CMK (cell line): ENCODE measurements at regions not wholly inside any gene's neighbourhood (a gene's known extent, or its start where the extent isn't known, plus 50 kb on each side); places are given as distances from the start of the nearest gene placed in this dataset.
"Not testable (repeated sequence)": the region's sequence is repeated elsewhere in the genome, so short reads cannot be mapped to it uniquely, and the experiment has no call there.

Experiments
- DNase-seq: peaks from one replicate; pipeline ENCODE4 v3.0.0-alpha.2; 2010; ENCODE audit warnings: low read depth

DNA sequence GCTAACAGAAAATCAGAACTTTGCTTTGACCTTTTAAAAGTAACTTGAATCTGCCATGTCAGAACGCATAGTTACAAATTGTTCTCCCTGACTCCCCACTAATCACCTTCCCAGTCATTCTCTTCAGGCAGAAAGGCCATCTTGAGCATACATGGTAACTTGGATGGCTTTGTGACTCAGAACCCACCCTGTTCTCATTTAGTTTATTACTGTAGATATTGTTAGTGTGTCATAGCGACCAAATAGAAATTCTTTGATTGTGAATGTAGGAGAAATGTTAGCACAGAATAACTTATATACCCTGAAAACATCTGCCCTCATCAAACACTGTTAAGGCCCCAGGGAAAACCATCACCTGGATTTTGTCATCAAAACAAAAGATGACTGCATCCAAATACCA, 382.0 kb downstream of the MAGEB5 start:
- no peak for DNase-seq

DNA sequence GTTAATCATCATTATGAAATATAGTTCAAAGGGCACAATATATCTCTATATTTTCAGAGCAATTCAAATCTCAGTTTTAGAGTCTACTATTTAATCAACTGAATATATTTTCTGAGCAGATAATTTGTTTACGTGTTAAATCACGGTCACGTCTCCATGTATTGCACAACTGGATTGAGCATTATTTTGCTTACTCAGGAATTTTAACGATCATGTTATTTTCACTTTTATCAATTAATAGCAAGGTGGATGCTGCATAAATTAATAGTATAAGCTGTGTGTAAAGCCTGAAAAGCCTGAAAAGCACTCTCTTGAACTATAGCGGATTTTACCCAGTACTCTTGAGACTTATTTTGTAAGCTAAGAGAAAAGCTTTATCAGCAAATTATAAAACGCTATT, 374.9 kb downstream of the MAGEB5 start:
- DNase-seq, result no peak

DNA sequence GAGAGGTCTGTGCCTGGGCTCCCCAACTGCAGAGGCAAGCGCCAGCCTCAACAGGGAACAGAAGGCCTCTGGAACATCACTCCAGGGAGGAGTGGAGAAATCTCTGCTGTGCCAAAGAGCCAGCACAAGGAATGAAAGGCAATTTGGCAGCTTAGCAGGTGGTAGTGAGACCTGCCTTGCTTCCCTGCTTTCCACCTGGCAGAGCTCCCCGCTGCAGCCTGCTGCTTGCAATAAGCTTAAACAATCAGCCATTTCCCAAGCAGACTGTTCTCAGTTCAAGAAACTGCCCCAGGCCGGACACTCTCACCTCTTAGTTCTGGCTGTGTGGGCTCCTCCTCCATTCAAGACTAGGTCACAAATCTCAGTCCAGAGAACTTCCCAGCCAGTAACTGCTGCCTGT, 370.6 kb downstream of the MAGEB5 start:
- no peak for DNase-seq

DNA sequence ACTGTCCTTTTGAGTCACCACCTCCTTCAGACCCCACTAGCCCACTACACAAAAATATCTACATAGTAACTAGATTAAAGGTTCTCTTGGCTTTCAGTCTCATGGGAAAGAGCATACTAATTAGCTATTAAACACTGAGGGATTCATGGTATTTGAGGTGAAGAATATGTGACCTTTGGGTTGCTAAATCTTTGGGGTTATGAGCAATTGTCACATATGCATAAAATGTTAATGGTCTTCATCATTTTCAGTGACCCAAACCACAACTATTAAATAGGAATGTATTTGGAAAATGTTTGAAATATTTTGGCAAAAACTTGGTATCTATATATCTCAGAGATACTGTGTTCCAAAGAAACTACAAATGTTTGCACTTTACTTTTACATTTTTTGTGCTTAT, 365.1 kb downstream of the MAGEB5 start:
- no peak for DNase-seq

DNA sequence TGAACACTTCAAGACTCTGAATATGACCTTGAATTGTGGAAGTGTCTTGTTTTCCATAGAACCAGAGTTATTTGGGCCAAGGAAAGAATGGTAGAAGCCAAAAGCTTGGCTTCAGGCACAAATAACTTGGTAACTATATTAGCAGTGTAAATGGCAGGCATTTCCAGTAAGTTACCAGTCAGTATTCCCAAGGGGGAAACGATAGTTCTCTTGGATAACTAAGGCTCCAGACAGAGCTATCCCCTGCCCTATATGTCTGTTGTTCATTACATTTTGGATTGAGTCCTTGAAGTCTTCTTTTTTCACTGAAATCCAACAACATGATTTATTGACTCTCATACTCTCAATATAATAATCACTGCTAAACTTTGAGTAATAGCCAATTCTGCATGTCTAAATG, 364.1 kb downstream of the MAGEB5 start:
- DNase-seq, result no peak

DNA sequence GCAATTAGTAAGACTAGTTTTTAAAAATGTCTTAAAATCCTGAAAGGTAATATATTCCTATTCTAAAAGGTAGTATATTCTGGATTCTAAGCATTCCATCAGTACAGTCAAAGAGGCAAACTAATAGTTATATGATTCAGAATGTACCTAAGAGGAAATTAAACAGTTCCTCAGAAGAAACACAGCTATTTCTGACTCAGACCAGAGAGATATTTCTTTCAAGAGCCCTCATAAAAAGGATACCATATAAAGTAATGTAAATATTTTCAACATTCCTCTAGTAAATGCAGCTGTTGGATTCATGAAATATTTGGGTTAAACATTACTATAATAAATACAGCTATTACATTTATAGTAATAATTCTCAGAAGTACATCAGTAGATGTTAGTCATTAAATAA, 358.3 kb downstream of the MAGEB5 start:
- DNase-seq, result no peak

DNA sequence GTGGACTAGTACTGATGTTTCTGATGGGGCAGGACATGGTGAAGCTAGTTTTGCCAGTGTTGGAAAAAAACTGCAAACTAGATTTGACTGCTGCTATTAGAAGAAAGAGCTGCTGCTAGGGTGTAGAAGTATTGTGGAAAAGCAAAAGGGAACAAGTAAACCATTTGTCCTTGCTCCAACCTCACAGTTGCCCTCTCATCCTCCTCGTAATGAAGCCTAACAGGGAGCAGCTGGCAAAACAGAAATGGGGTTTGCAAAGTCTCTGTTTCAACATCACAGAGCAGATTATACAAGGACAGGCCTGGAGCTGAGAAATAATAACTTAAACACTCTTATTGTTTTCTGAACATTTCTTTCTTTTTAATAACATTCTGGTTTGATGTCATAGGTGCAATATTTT, 346.2 kb downstream of the MAGEB5 start:
- DNase-seq, result no peak

DNA sequence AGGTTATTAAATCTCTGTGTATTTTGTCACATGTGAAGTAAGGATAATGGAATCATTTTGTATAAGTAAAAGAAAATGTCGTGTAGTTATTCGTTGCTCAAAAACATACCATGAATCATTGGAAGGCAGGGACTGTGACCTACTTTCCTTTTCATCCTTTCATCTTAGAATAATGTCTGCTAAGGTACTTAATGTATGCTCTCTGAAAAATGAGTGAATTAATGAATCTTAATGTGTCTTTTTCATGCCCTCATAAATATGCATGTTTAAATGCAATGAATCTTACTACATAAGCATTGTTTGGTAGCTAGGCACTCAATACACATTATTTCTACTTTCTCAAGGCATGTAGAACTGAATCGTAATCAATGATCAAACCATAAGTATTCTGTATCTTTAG, 343.9 kb downstream of the MAGEB5 start:
- no peak for DNase-seq

DNA sequence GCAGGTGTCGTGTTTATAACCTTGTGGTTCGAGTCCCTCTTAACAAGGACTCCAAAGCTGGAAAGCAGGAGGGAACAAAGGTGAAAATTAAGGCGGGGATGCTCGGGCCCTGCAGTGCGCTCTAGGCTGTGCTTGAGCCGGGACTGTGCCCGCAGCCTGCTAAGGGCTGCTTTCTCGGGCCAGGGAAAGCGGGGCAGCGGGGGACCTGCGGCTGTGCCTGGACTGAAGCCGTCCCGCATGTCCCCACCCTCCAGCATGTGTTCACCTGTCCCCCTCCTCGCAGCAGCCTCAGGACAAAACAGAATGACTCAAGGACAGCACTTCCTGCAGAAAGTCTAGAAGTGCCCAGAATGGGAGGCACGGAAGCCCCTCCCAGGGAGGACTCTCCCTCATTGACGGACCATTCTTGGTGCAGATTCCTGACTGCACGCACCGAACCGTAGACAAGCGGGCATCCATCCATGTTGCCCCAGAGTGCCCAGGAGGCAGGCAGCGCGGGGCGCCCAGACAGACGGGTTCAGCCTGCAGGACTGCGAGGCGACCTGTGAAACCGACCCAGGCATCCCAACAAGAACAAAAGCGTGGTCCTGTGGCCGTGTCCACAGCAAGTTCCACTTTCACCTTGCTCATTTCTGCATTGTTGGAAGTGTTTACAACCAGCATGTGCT, 342.9 kb downstream of the MAGEB5 start:
- DNase-seq, result no peak

DNA sequence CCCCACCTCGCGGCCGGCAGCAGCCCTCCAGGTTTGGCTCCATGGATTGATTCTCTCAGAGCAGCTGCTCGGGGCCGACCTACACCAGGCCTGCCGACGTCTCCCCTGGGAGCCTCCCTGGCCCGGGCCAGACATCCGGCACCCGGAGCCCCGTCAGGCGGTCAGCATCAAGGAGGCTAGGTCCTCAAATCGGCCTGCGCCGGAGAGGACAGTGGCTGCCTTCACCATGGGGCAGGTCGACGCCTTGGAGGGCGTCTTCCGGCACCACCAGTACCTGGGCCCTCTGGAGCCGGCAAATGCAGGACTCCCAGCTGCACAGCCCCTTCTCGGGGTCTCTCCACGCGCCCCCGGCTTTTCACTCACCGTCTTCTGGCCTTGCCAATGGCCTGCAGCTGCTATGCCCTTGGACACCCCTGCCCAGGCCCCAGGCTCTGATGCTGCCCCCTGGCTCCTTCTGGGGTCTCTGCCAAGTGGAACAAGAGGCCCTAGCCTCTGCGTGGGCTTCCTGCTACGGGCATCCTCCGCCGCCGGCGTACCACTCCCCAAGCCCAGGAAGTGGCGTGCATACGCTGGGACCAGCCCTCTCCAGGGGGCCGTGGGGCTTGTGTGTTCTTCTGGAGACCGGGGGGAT, 341.8 kb downstream of the MAGEB5 start:
- no peak for DNase-seq

DNA sequence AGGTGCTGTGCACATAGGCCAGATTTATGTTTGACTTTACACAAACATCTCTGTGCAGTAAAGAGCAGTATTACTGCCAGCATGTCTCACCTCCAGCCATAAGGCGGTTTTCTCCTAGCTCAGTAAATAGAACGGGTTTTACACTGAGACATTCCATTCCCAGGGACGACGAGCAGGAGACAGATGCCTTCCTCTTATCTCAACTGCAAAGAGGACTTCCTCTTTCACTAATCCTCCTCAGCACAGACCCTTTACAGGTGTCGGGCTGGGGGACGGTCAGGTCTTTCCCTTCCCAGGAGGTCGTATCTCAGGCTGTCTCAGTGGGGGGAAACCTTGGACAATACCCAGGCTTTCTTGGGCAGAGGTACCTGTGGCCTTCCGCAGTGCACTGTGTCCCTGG, 309.8 kb downstream of the MAGEB5 start:
- DNase-seq, result not testable (repeated sequence)

DNA sequence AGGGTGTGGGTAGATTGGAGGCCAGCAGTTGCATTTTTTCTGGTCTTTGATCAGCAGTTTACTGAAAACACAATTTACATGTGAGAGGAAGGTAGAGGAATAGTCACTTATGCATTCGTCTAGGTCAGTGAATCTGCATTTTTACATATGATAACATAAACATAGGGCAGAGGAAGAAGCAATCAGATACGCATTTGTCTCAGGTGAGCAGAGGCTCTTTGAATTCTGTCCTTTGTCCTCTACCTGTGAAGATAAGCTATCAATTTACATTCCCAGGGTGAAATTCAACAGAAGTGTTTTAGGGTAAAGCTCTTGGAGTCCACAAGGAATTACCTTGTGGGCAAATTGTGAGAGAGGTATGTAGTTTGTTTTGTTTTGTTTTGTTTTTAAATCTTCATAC, 306.5 kb downstream of the MAGEB5 start:
- no peak for DNase-seq

DNA sequence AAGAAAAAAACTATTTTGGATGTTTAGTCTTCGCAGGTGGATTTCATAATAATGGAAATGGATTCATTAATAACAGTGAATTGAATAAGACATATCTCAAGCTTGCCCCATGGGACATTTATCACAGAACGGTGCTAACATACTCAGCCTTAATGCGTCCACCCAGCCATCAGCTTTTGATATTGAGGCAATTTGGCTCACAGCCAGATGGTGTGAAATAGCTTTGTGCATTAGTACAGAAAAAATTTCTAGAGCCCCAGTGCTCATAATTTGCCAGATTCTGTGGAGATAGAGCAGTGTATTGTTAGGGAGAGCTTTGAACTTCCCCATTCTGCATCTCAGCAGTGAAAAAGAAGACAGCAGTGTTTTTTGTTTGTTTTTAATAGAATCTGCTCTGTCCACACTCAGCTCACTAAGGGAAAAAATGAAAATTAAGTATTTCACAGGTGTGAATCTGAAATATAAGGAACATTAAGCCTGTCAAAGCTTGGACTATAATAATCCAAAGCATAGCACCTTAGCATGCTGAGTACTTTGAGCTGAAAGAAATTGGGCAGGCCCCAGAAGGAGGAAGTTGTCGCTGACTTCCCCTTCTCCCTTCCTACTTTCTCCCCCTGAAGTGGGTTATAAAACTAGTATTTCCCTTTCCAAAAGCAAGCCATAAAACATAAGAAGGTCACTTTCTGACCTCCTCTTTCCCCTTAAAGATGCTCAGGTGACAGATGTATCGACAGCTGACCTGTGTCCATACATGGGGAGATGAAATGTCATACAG, 295.8 kb downstream of the MAGEB5 start:
- no peak for DNase-seq

DNA sequence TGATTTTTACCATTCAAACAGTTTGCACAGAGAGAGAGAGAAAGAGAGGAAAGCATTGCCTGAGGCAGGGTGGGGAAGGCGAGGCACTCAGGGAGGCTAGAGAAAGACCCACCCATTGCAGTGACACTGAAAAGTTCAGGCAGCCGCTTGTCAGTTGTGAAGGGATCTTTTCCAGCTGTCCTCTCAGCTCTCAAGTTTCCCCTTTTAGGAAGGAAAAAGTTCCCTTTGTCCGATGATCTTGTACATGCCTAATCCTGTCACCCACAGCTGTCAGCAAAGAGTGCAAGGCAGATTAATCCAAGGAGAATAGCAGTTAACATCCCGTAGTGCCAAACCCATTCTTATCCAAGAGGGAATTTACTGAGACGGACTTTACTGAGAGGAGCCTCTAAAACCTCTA, 255.0 kb downstream of the MAGEB5 start:
- DNase-seq, result no peak

DNA sequence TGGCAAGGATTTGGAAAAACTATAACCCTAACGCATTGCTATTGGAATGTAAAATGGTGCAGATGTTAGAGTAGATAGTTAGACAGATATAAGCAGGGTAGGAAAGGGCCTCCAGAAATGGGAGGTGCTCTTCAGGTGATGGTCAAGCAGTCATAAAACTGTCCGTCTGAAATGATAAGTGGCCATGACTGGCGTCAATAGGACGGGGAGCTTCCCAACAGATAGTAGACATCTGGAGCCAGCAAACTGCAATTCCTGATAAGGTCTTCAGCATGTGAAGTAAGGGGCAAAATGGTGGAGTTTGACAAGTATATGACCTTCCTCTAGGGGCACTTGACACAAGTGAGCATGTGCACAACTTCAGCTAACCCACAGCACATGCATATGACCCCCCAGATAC, 250.4 kb downstream of the MAGEB5 start:
- DNase-seq, result no peak

DNA sequence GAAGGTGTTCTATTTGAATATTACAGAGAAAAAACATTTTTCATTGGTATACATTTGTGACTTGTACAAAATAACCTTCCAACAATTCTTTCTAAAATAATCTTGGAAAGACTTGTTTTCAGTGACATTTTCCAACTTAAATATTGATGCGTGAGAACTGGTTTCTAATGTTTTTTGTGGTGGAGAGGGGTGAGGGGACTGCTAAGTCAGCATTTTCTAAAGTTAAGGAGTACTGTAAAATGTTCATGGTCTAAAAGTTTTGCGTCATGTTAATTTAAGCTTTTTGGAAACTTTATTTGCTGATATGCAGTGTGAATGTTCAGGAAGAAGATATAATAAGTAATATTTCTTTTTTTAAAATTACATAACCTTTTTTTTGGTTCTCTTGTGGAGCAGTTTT, 229.3 kb downstream of the MAGEB5 start:
- DNase-seq, result no peak

DNA sequence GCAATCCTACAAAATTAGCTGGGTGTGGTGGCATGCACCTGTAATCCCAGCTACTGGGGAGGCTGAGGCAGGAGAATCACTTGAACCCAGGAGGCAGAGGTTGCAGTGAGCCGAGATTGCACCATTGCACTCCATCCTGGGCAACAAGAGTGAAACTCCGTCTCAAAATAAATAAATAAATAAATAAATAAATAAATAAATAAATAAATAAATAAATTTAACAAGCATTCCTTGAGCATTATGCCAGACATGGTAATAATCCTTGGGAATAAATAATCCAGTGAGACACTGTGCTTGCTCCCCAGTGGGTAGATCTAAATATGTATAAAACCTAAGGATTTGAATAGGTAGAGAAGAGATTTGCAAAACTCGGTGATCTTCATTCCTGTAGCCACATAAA, 228.4 kb downstream of the MAGEB5 start:
- not testable (repeated sequence) for DNase-seq

DNA sequence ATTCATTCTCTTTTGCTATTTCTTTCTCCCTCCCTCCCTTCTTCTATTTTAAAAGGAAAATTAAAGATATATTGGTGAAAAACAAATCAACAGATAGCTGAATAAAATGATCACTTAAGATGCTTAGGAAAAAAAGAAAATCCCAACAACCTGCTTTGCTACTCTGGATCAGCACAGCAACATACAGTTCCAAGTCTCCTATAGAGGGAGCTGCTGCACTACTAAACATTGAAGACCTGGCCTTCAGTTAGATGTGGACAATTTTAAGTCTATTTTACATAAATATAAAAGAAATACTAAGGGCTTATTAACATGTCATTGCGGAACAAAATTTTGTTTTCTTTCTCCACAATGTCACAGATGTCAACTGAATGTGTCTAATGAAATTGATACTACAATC, 226.4 kb downstream of the MAGEB5 start:
- DNase-seq, result no peak

DNA sequence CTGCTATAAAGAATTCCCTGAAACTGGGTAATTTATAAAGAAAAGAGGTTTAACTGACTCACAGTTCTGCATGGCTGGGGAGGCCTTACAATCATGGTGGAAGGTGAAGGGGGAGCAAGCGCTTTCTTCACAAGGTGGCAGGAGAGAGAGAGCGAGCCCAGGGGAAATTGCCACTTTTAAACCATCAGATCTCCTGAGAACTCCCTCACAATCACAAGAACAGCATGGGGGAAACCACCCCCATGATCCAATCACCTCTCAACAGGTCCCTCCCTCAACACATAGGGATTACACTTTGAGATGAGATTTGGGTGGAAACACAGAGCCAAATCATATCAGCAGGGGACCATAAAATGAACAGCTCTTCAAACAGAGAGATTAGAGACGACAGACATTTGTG, 198.6 kb downstream of the MAGEB5 start:
- no peak for DNase-seq

DNA sequence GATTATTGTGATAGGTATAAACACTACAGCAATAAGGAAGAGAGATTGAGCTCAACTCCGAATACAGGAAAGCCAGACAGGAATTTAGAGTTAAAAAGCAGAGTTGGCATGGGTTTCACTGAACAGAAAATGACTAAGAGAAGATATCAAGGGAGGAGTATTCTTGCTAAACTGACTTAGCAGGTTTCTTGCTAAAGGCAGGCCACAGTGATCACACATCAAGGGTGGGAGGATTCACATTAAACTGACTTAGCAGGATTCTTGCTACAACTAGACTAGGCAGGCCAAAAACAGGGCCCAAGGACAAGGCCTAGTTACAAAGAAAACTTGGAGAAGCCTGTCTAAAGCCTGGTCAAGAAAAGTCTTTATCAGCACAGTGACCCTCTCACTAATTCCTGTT, 195.1 kb downstream of the MAGEB5 start:
- DNase-seq, result no peak

DNA sequence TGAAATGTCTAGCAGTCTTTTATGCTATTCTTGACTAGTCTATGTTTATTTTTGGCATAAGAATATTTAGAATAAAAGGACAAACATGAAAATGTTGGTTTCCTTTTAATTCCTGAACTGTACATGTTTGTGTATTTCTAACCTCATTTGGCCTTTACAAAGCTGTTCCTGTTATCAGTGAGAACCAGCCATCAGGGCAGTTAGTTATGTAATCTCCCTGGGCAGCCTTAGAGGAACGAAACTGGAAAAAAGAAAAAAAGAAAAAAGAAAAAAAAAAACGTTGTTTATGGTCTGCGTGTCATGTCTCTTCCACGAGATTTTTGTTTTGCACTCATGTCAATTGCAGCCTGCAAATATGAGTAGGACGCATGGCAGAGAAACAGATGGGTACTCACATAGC, 193.7 kb downstream of the MAGEB5 start:
- peak; percentile 31 for DNase-seq

DNA sequence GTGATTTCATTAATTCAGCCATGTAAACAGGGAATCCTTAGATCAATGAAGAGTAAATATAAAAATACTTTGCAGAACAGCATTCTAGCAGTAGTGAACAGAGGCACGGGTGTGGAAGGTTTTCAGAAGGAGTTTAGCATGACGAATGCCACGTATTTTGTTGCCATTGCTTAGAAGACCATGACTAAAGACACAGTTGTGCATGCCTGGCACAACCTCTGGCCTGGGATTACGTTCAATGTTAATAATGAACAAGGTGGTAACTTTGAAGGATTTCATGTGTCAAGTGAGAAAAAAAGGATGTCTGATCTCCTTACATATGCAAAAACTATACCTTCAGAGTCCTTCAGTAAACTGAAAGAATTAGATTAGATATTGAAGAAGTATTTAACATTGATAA, 171.9 kb downstream of the MAGEB5 start:
- DNase-seq, result no peak

DNA sequence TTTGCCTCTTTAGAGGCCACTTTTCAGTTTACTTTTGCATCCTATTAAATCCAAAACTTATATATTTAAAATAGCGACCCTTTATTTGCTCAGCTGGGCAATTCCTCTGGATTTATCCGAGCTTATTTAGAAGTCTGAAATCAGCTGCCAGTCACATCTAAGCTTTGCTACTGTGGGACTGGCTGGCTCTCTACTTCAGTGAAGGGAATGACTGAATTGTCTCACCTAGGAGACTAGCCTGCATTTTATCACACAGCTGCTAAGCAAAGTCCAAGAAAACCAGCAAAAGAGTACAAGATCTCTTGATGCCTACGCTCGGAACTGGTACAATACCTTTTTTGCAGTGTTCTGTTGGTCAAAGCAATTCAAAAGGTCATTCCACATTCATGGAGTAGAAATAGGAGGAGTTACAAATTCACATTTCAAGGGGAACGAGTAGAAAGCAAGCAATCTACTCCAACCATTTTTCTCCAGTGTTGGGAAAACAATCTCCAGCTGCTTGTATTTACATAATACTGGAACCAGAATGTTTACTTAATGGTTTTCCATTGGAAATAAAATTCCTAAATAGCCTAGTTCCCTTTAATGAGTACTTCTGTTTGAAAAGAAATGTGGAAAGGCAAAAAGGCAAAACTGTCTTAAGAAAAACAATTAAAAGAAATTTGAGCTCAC, 160.2 kb downstream of the MAGEB5 start:
- no peak for DNase-seq
